ENCODE measurements at regions not wholly inside any gene's neighbourhood (a gene's known extent, or its start where the extent isn't known, plus 50 kb on each side); places are given as distances from the start of the nearest gene placed in this dataset.

DNA sequence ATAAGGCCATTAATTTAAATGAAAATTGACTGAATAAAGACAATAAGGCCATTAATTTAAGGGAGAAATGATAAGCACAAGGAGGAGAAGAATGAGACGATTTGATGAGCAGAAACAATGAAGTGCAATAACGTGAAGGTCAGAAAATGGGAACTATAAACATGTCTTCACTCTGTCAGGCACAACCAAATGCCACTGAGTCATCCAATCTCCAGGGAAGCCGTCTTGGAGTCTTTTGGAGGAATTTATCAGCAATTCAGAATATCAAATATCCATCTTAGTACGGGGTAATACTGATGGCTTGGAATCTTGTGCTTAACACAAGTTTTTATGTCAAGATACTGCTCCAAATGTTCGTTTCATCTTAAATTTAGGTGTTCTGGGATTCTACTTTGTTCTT lies 159.9 kb downstream of the CAPZA3 start:
- H3K4me3 Mint-ChIP-seq = no peak overlapping the region
- peaks cover 6% of the 10 kb centered on the region for H3K36me3 Mint-ChIP-seq
- ATAC-seq (no peak), DNase-seq (ENCODE audit: low spot score) (no peak)
- no peak overlapping the region for H3K27ac Mint-ChIP-seq
- peaks cover 12% of the 10 kb centered on the region for H3K9me3 Mint-ChIP-seq
- no peaks in the 10 kb centered on the region for H3K4me1 Mint-ChIP-seq (ENCODE audit: low read depth in 2 of 2)
- H3K27me3 Mint-ChIP-seq = no peaks in the 10 kb centered on the region

DNA sequence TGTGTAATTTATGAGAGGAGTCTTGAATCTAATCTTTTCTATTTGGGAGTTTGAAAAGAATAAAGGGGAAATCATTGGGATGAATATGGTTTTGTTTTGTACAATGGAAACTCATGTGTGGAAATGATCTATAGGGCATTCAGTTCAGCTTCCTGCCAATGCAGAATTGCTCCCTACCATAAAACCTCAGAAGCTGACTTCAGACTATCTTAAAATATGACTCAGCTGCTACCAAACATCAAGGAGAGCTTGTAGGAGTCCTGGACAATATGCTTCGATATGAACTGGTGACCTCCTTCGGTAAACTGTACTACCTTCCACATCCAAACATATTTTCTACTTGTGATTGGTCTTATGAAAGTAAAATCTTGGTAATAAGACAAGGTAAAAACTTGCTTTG lies 160.6 kb downstream of the CAPZA3 start:
- Mint-ChIP-seq H3K4me3 (no peak overlapping the region), H3K27me3 (no peaks in the 10 kb centered on the region), H3K4me1 (ENCODE audit: low read depth in 2 of 2) (no peaks in the 10 kb centered on the region), H3K27ac (no peak overlapping the region), H3K9me3 (peaks cover 7% of the 10 kb centered on the region), H3K36me3 (peaks cover 6% of the 10 kb centered on the region)
- ATAC-seq (no peak), DNase-seq (ENCODE audit: low spot score) (no peak)

DNA sequence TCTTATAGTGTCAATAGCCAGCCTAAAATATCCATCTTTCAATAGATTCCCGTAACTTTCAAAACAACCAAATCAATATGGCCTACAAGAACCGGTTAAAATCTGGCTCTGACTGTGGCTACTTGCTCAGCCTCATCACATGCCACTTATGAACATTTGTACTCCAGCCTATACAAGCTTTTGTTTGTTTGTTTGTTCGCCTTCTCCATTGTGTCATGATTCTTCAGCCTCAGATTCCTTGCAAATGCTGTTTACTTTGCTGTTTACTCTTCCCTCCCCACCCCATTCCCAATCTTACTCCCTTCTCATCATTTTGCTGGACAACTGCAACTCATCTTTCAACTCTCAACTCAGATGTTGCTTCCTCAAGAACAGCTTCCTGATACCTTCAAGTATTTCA lies 161.2 kb downstream of the CAPZA3 start:
- no peaks in the 10 kb centered on the region for H3K4me1 Mint-ChIP-seq (ENCODE audit: low read depth in 2 of 2)
- ATAC-seq = no peak
- H3K27ac Mint-ChIP-seq = no peak overlapping the region
- no peaks in the 10 kb centered on the region for H3K27me3 Mint-ChIP-seq
- H3K9me3 Mint-ChIP-seq = peaks cover 7% of the 10 kb centered on the region
- peaks cover 6% of the 10 kb centered on the region for H3K36me3 Mint-ChIP-seq
- H3K4me3 Mint-ChIP-seq = no peak overlapping the region
- DNase-seq (ENCODE audit: low spot score) = no peak

GRCh38 chr12:18899678-18900317 lies 161.9 kb downstream of the CAPZA3 start:
- Mint-ChIP-seq H3K27ac (no peak overlapping the region), H3K4me3 (no peak overlapping the region), H3K4me1 (ENCODE audit: low read depth in 2 of 2) (no peaks in the 10 kb centered on the region), H3K27me3 (no peaks in the 10 kb centered on the region), H3K9me3 (peaks cover 4% of the 10 kb centered on the region), H3K36me3 (peaks cover 6% of the 10 kb centered on the region)
- ATAC-seq (no peak), DNase-seq (ENCODE audit: low spot score) (no peak)

DNA sequence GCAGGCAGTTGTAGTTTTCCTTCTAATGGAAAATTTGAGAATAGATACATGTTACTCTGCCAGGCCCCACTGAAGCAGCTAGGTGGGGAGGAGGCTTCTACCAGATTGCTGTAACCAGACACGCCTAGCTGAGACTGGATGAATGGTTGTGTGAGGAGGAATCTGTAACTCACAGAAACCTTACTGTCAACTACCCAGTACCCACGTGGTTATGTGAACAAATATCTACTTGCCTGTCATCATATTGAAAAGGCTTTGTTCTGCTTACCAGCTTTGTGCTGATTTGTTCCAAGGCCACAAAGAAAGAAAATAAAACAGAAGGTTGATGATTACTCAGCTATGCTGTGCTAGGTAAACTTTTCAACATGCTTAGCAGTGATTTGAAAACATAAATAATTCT lies 167.2 kb downstream of the CAPZA3 start:
- Mint-ChIP-seq H3K36me3 (peaks cover 6% of the 10 kb centered on the region), H3K4me1 (ENCODE audit: low read depth in 2 of 2) (no peaks in the 10 kb centered on the region), H3K9me3 (no peaks in the 10 kb centered on the region), H3K4me3 (no peak overlapping the region), H3K27ac (no peak overlapping the region), H3K27me3 (no peaks in the 10 kb centered on the region)
- ATAC-seq (no peak), DNase-seq (ENCODE audit: low spot score) (no peak)

DNA sequence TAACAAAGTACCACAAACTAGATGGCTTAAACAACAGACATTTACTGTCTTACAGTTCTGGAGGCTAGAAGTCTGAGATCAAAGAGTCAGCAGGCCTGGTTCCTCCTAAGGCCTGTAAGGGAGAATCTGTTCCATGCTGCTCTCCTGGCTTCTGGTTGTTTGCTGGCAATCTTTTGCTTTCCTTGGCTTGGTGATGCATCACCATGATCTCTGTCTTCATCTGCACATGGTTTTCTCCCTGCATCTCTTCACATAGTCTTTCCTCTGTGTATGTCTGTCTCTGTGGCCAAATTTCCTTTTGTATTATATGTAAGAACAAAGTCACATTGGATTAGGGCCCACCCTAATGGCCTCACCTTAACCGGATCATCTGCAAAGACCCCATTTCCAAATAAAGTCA lies 168.5 kb downstream of the CAPZA3 start:
- no peak for DNase-seq (ENCODE audit: low spot score)
- no peak overlapping the region for H3K4me3 Mint-ChIP-seq
- no peaks in the 10 kb centered on the region for H3K9me3 Mint-ChIP-seq
- H3K36me3 Mint-ChIP-seq = no peaks in the 10 kb centered on the region
- H3K27ac Mint-ChIP-seq = no peak overlapping the region
- H3K4me1 Mint-ChIP-seq (ENCODE audit: low read depth in 2 of 2) = no peaks in the 10 kb centered on the region
- no peak for ATAC-seq
- no peaks in the 10 kb centered on the region for H3K27me3 Mint-ChIP-seq

DNA sequence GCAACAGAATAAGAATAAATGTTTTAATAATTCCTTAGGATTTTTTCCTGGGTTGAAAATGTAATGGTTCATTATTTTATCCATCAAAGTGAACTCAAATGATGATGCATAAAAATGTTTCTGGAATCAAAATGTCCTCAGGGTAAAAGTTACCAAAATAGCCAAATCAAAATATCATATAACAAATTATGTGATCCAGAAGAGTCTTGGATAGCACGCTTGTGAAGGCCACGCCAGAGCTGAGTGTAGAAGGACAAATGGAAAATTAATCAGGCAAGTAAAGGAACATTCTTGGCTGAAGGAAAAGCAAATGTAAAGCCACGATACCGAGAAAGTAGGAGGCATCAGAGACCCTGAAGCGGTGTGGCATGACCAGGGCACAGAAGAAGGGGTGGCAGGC lies 169.2 kb downstream of the CAPZA3 start:
- H3K9me3 Mint-ChIP-seq = no peaks in the 10 kb centered on the region
- ATAC-seq (no peak), DNase-seq (ENCODE audit: low spot score) (no peak)
- no peaks in the 10 kb centered on the region for H3K4me1 Mint-ChIP-seq (ENCODE audit: low read depth in 2 of 2)
- no peaks in the 10 kb centered on the region for H3K27me3 Mint-ChIP-seq
- no peak overlapping the region for H3K27ac Mint-ChIP-seq
- no peak overlapping the region for H3K4me3 Mint-ChIP-seq
- no peaks in the 10 kb centered on the region for H3K36me3 Mint-ChIP-seq

GRCh38 chr12:18907728-18908127 lies 169.8 kb downstream of the CAPZA3 start:
- H3K27ac Mint-ChIP-seq = no peak overlapping the region
- no peak for ATAC-seq
- H3K27me3 Mint-ChIP-seq = no peaks in the 10 kb centered on the region
- H3K4me3 Mint-ChIP-seq = no peak overlapping the region
- H3K9me3 Mint-ChIP-seq = no peaks in the 10 kb centered on the region
- no peak for DNase-seq (ENCODE audit: low spot score)
- no peaks in the 10 kb centered on the region for H3K4me1 Mint-ChIP-seq (ENCODE audit: low read depth in 2 of 2)
- no peaks in the 10 kb centered on the region for H3K36me3 Mint-ChIP-seq

DNA sequence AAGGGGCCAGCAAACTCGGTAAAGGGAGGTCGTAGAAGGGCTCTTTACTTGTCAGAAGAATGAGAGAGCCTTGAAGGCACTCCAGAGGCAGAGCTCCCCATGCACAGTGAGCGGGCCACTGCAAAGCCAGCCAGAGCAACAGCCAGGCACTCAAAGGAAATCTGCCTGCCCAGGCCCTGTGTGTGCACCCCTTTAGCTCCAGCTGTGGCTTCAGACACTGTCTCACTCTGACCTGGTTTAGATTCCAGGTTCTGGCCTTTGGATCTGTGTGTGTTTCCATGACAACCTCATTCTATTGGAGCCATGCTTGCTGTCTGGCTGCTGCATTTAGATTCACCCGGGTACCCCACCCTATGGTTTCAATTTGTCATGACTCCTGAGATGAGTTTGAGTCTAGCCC lies 170.3 kb downstream of the CAPZA3 start:
- no peaks in the 10 kb centered on the region for H3K4me1 Mint-ChIP-seq (ENCODE audit: low read depth in 2 of 2)
- no peak overlapping the region for H3K27ac Mint-ChIP-seq
- H3K9me3 Mint-ChIP-seq = no peaks in the 10 kb centered on the region
- no peak for DNase-seq (ENCODE audit: low spot score)
- no peaks in the 10 kb centered on the region for H3K27me3 Mint-ChIP-seq
- no peaks in the 10 kb centered on the region for H3K36me3 Mint-ChIP-seq
- H3K4me3 Mint-ChIP-seq = no peak overlapping the region
- ATAC-seq = no peak

- Mint-ChIP-seq H3K27me3 (no peaks in the 10 kb centered on the region), H3K36me3 (no peaks in the 10 kb centered on the region), H3K9me3 (no peaks in the 10 kb centered on the region), H3K4me3 (no peak overlapping the region), H3K27ac (no peak overlapping the region), H3K4me1 (ENCODE audit: low read depth in 2 of 2) (peaks cover 0 to 8% of the 10 kb centered on the region in 2 donors)
- no peak for DNase-seq (ENCODE audit: low spot score)
- ATAC-seq = no peak
Observed at GRCh38 chr12:18919871-18920511, 182.1 kb downstream of the CAPZA3 start.

- Mint-ChIP-seq H3K27ac (no peak overlapping the region), H3K36me3 (no peaks in the 10 kb centered on the region), H3K4me1 (ENCODE audit: low read depth in 2 of 2) (peaks cover 0 to 8% of the 10 kb centered on the region in 2 donors), H3K9me3 (no peaks in the 10 kb centered on the region), H3K27me3 (no peaks in the 10 kb centered on the region), H3K4me3 (no peak overlapping the region)
- no peak for DNase-seq (ENCODE audit: low spot score)
- ATAC-seq = no peak
Observed at GRCh38 chr12:18922851-18923250, 184.9 kb downstream of the CAPZA3 start.

DNA sequence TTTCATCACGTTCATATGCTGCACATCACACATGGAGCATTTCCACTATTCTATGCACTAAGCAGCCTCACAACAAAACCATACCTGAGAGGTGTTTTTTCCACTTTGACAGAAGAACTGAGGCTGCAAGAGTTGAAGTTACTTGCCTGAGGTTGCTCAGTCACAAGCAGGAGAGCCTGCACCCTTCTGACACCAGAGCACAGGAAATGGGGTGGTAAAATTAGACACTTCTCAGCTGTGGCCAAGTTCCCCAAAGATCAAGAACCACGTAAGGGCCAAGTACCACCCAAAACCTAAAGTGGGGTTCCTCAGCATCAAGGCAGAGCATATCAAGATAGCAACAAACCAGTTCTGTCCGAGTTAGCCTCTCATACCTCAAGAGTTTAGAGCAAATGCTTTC lies 185.8 kb downstream of the CAPZA3 start:
- Mint-ChIP-seq H3K27ac (no peak overlapping the region), H3K4me3 (no peak overlapping the region), H3K36me3 (no peaks in the 10 kb centered on the region), H3K4me1 (ENCODE audit: low read depth in 2 of 2) (peaks cover 0 to 8% of the 10 kb centered on the region in 2 donors), H3K9me3 (no peaks in the 10 kb centered on the region), H3K27me3 (no peaks in the 10 kb centered on the region)
- ATAC-seq (peak in 1 of 2 donors; percentile 53), DNase-seq (ENCODE audit: low spot score) (no peak)

GRCh38 chr12:18926188-18926587 lies 188.3 kb downstream of the CAPZA3 start:
- DNase-seq (ENCODE audit: low spot score) (no peak), ATAC-seq (no peak)
- Mint-ChIP-seq H3K9me3 (peaks cover 9% of the 10 kb centered on the region), H3K4me1 (ENCODE audit: low read depth in 2 of 2) (peaks cover 0 to 8% of the 10 kb centered on the region in 2 donors), H3K27me3 (no peaks in the 10 kb centered on the region), H3K4me3 (no peak overlapping the region), H3K27ac (no peak overlapping the region), H3K36me3 (no peaks in the 10 kb centered on the region)

DNA sequence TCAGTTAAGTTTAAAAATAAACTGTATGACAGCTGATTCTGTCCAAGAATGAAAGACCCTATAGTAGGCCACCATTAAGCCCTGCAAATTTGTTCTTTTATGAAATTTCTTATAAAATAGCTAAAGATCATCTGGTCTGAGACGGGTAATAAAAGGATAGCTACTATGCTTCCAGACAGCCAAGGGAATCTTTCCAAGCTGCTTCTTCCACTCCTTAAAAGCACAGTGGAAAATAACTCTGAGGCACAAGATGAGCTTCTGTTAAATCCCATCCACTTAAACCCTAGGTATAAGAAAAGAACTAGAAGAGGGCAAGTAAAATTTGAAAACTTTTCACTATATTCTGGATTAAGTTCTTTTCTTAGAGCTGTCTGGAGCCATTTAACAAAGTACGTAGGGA lies 194.3 kb downstream of the CAPZA3 start:
- Mint-ChIP-seq H3K36me3 (no peaks in the 10 kb centered on the region), H3K4me3 (no peak overlapping the region), H3K4me1 (ENCODE audit: low read depth in 2 of 2) (no peaks in the 10 kb centered on the region), H3K9me3 (peaks cover 16% of the 10 kb centered on the region), H3K27me3 (peaks cover 0 to 3% of the 10 kb centered on the region in 2 donors), H3K27ac (no peak overlapping the region)
- ATAC-seq (no peak), DNase-seq (ENCODE audit: low spot score) (no peak)

GRCh38 chr12:18932715-18933114 lies 194.8 kb downstream of the CAPZA3 start:
- Mint-ChIP-seq H3K36me3 (no peaks in the 10 kb centered on the region), H3K27ac (no peak overlapping the region), H3K27me3 (peaks cover 0 to 3% of the 10 kb centered on the region in 2 donors), H3K4me1 (ENCODE audit: low read depth in 2 of 2) (no peaks in the 10 kb centered on the region), H3K9me3 (peaks cover 16% of the 10 kb centered on the region), H3K4me3 (no peak overlapping the region)
- no peak for ATAC-seq
- no peak for DNase-seq (ENCODE audit: low spot score)
